ENCODE measurements at regions not wholly inside any gene's neighbourhood (a gene's known extent, or its start where the extent isn't known, plus 50 kb on each side); places are given as distances from the start of the nearest gene placed in this dataset.
"Not testable (repeated sequence)": the region's sequence is repeated elsewhere in the genome, so short reads cannot be mapped to it uniquely, and the experiment has no call there.

DNA sequence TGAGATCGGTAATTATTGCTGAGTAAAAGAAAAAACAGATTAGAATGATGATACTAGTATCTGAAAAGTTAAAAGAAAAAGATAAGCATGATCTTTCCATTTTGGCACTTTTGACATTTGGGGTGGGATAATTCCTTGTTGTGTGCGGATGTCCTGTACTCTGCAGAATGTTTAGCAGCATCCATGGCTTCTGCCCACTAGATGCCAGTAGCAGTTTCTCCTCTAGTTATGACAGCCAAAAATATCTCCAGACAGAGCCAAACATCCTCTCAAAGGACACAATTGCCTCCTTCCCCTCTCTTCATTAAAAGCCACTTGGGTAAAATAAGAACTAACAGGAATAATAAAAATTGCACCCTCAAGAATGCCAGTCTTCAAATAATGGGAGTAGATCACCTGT lies 468.8 kb upstream of the GRM7 start:
- no peak for DNase-seq

DNA sequence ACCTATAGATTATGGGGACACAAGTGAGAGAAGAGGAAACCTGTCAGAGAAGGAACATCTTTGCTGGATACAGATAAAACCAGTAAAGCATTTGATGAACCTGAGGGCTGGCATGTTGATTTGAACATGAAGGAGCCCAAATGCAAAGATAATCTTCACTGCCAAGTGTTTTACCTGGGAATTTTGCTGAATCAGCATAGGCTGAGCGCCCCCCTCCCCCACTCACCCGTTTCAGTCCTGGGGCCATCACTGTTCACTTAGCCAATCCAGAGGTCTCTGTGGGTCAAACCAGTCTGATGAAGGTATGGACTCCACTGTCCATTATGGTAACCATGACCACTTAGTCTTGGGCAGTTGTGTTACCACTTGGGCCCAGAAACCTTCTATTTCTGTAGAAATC lies 466.0 kb upstream of the GRM7 start:
- DNase-seq = no peak

DNA sequence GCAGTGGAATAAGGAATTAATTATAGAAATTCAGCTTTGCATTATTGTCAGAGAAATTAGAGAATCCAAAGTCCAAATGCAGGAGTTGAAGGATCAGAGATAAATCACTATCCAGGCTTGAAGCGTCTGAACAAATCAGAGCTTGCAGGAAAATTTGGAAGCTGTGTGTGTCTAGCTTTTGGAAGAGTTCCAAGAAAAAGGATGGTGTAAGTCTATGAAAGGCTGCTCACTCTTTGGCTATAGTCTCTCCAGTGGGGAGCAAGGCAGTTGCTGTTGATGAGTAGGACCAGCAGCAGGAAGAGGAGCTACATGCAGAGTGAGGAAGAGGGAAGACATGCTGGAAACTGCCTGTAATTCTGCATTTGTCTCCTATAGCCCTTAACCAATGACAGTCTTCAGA lies 464.3 kb upstream of the GRM7 start:
- no peak for DNase-seq

GRCh38 chr3:6402666-6403065 lies 458.2 kb upstream of the GRM7 start:
- not testable (repeated sequence) for DNase-seq

GRCh38 chr3:6406923-6407322 lies 454.0 kb upstream of the GRM7 start:
- not testable (repeated sequence) for DNase-seq

DNA sequence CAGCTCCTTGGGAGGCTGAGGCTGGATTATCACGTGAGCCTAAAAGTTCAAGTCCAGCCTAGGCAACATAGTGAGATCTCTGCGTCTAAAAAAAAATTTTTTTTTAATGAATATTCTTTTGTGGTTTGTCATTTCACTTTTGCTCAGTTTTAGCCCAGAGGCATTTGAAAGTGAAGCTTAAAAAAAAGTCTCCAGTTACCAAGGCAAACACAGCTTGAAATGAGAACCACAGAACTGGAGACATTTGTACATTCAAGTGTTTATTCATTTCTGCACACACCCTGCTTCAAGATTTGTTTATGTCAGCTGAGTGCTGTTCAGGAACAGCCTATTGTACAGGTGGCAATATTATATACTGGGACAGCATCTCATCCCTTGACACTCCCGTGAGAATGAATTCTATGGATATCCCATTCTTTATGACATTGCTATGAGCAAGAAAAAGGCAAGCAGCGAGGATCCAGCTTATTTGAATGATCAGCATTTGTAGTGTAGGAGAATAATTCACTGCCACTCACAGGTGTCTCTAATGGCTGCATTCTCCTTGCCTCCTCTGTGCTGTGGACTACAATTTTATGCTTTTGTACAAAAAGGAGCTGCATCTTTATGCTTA lies 444.8 kb upstream of the GRM7 start:
- no peak for DNase-seq

DNA sequence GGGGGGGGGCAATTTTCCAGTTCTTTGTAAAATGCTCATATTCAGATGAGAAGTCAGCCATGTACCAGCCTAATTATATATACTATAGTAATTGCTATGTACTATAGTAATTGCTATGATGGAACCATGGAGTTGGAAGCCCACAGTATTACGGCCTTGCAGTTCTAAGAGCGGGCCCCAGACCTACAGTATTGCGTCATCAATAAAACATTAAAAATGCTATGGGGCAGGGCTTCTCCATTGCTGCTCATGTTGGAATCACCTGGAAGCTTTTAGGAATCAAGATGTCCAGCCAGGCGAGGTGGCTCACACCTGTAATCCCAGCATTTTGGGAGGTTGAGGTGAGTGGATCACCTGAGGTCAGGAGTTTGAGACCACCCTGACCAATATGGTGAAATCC lies 443.7 kb upstream of the GRM7 start:
- no peak for DNase-seq

DNA sequence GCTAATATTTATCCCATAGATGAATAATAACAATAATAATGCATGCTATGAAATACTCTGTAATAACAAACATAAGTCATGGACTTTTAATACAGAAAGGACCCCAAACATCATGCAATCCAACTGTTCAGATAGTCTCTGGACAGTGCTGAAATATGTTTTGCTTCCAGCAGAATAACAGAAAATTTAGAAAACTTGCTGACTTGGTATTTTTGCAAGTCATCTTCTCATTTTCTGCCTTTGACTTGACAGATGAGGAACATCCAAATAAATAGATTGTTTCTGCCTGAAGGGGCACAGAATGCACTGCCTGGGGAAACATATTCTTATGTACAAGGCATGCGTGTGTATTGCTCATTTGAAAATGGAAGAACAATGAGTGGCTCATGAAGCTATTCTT lies 442.4 kb upstream of the GRM7 start:
- DNase-seq = no peak

- DNase-seq = no peak
Measured at GRCh38 chr3:6421666-6422445, 439.1 kb upstream of the GRM7 start.

DNA sequence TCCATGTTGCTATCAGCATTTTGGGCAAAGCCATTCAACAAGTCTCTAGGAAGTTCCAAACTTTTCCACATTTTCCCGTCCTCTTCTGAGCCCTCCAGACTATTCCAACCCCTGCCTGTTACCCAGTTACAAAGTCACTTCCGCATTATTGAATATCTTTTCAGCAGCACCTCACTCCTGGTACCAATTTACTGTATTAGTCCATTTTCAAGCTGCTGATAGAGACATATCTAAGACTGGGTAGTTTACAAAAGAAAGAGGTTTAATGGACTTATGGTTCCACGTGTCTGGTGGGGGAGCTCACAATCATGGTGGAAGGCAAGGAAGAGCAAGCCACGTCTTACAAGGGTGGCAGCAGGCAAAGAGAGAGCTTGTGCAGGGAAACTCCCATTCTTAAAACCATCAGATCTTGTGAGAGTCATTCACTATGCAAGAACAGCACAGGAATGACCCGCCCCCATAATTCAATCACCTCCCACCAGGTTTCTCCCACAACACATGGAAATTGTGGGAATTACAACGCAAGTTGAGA lies 435.6 kb upstream of the GRM7 start:
- DNase-seq = no peak

GRCh38 chr3:6428276-6428675 lies 432.6 kb upstream of the GRM7 start:
- DNase-seq = not testable (repeated sequence)

GRCh38 chr3:6435951-6436350 lies 425.0 kb upstream of the GRM7 start:
- DNase-seq = no peak

DNA sequence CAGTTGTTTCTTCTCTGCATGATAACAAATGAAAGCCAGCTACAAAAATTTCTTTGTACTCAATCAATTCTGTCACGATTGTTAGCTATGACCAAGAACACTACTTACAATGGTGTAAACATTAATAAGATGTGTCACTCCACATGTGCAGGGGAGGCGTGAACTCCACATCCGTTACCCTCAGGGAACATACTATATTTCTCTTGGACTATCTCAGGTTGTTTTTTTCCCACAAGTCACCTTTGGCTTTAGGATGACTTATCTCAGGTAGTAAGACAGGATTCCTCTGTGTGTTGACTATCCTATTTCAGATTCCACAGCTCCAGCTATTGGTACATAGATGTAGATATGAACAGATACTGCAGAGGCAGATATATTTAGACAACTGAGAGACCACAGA lies 423.3 kb upstream of the GRM7 start:
- DNase-seq = no peak

GRCh38 chr3:6438031-6438430 lies 422.9 kb upstream of the GRM7 start:
- no peak for DNase-seq

DNA sequence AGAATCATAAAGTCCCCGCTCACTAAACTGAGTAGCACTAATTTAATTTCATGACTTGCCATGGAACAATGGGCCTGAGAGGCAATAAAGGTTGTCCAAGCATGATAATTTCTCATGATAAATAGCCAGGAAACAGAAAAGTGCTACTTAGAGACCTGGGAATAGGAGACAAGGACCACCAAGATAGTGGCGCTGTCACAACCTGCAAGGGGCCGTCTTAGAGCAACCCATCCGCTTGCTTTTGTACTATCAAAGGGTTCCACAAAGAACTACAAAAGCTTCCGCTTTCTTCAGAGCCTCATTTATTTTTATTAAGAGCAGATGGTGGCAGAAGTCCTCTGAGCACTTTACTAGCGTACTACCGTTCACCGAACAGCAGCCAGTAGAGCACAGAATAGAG lies 421.7 kb upstream of the GRM7 start:
- DNase-seq = no peak

GRCh38 chr3:6439824-6440223 lies 421.1 kb upstream of the GRM7 start:
- no peak for DNase-seq

DNA sequence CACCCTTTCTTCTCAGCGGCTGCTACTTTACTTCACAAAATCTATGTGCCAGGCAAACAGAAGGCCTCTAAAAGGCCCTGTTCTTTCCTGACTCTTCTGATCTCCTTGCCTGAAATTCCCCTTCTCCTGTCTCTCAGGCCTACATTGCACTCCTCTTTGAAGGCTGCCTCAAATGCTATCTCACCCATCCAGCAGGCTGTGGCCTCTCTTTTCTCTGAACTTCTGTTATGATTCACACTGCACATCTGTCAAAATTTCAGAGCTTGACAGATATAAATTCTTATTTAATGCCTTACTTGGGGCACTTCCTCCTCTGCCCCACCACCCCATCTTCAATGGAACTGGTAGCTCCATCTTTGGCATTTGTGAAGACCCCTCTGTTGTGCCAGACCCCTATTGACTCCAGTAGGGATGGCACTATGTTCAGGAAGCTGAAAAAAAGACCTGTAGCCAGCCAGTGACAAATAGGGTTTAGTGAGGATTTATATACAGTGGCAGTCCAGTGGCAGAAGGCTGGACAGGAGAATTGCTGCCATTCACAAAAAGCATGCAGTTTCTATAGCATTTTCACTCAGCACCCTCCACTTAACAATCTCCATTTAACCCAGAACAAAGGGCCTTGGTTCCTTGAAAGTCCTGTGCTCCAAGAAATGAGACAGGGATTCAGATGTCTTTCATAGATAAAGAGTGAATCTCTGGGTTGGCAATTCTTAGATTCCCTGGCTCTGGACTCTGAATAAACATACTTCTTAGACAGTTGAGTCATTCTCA lies 415.8 kb upstream of the GRM7 start:
- DNase-seq = no peak

GRCh38 chr3:6447166-6447801 lies 413.6 kb upstream of the GRM7 start:
- no peak for DNase-seq

- DNase-seq = no peak
Measured at GRCh38 chr3:6448011-6448410, 412.9 kb upstream of the GRM7 start.

GRCh38 chr3:6449099-6449498 lies 411.8 kb upstream of the GRM7 start:
- DNase-seq = no peak

GRCh38 chr3:6452974-6453373 lies 407.9 kb upstream of the GRM7 start:
- DNase-seq = no peak

DNA sequence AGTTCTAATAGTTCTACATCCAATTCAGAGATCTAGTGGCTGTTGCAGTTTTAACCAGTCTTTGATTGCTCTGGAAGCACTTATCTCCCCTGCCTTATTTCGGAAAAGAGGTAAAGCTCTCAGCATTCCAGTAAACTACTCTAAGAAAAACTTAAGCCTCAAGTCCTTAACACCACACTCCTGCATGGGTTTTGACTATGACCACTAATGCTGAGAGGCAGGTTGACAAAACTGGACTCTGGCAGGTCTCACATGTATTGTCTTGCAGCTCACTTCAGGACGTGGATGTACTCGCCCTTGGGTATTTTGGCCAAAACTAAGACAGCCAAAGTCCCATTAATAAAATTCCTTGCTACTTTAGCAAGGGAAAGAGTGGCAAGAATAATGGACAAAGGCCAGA lies 405.9 kb upstream of the GRM7 start:
- no peak for DNase-seq

DNA sequence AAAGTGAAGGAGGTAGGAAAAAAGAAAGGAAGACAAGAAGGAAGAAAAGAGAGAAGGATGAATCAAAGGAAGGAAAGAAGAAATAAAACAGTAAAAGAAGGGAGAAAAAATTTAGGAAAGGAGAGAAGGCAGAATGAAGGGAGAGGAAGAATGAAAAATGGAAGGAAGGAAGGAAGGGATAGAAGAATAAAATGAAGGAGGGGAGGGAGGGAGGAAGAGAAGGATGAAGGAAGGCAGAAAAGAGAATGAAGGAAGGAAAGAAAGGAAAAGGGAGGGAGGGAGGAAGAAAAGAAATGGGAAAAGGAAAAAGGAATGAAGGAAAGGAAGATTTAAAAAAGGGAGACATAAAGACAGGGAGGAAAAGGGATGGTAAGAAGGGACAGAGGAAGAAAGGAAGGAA lies 393.7 kb upstream of the GRM7 start:
- DNase-seq = no peak

Data from NCI-H774 (cell line).